GM19328 (cell line): ENCODE measurements at regions not wholly inside any gene's neighbourhood (a gene's known extent, or its start where the extent isn't known, plus 50 kb on each side); places are given as distances from the start of the nearest gene placed in this dataset.
"Not testable (repeated sequence)": the region's sequence is repeated elsewhere in the genome, so short reads cannot be mapped to it uniquely, and the experiment has no call there.

Experiments used
- ATAC-seq: cut with Tn5 transposase; IDR thresholded peaks from one replicate; pipeline ENCODE4 v1.9.1; 2021; ENCODE audit warnings: mild to moderate bottlenecking, moderate library complexity; ENCODE audit not compliant: unreplicated experiment

- ATAC-seq, result no peak
These were observed 380.3 kb upstream of the SEMA3C start for GRCh38 chr7:81298951-81299666.

- ATAC-seq, result no peak
These were observed 378.5 kb upstream of the SEMA3C start for GRCh38 chr7:81297317-81297716.

- no peak for ATAC-seq
These were observed 377.9 kb upstream of the SEMA3C start for GRCh38 chr7:81296726-81297125.

- no peak for ATAC-seq
These were observed 376.2 kb upstream of the SEMA3C start for GRCh38 chr7:81294897-81295515.

- ATAC-seq, result no peak
These were observed 375.0 kb upstream of the SEMA3C start for GRCh38 chr7:81293806-81294205.

GRCh38 chr7:81286754-81287153, 367.9 kb upstream of the SEMA3C start:
- ATAC-seq, result not testable (repeated sequence)

GRCh38 chr7:81285142-81285871, 366.5 kb upstream of the SEMA3C start:
- no peak for ATAC-seq

GRCh38 chr7:81284576-81284975, 365.7 kb upstream of the SEMA3C start:
- ATAC-seq, result no peak

- no peak for ATAC-seq
These were observed 361.7 kb upstream of the SEMA3C start for GRCh38 chr7:81280531-81280930.

- no peak for ATAC-seq
These were observed 358.8 kb upstream of the SEMA3C start for GRCh38 chr7:81277691-81278090.

GRCh38 chr7:81273601-81274397, 354.9 kb upstream of the SEMA3C start:
- ATAC-seq, result no peak

- ATAC-seq, result no peak
These were observed 353.3 kb upstream of the SEMA3C start for GRCh38 chr7:81272176-81272575.

- ATAC-seq, result no peak
These were observed 349.7 kb upstream of the SEMA3C start for GRCh38 chr7:81268551-81268950.

- no peak for ATAC-seq
These were observed 348.7 kb upstream of the SEMA3C start for GRCh38 chr7:81267508-81267907.

GRCh38 chr7:81264116-81264515, 345.3 kb upstream of the SEMA3C start:
- no peak for ATAC-seq

GRCh38 chr7:81260152-81260551, 341.3 kb upstream of the SEMA3C start:
- no peak for ATAC-seq

- no peak for ATAC-seq
These were observed 338.1 kb upstream of the SEMA3C start for GRCh38 chr7:81256991-81257390.

- ATAC-seq, result no peak
These were observed 329.6 kb upstream of the SEMA3C start for GRCh38 chr7:81248420-81248819.

- not testable (repeated sequence) for ATAC-seq
These were observed 328.5 kb upstream of the SEMA3C start for GRCh38 chr7:81247364-81247763.

GRCh38 chr7:81245353-81245752, 326.5 kb upstream of the SEMA3C start:
- ATAC-seq, result no peak

- ATAC-seq, result no peak
These were observed 325.4 kb upstream of the SEMA3C start for GRCh38 chr7:81244224-81244623.
